ENCODE measurements at regions not wholly inside any gene's neighbourhood (a gene's known extent, or its start where the extent isn't known, plus 50 kb on each side); places are given as distances from the start of the nearest gene placed in this dataset.

DNA sequence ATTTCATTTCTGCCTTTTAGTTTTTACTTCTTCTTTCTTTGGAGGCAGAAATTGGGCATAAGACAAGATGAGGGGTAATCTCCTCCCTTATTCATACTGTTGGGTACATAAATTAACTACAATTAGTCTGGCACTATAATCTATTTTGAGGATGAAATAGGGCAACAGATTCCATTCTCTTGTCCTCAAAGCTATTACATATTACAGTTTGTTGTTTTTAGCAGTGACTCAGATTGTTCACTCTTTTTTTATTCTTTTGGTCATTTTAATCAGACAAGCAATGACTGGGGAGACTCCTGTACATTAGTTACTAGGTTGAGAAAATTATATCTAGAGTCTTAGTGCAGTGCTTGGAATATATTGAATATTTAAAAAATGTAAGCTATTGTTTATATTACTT, 556.0 kb downstream of the OTOL1 start (continued):
- TF ChIP-seq ZNF446 (CRISPR knock-in tag; IDR thresholded peaks at IDR 0.05) = no peak
- no peak for TF ChIP-seq NFKBIZ (CRISPR knock-in tag; IDR thresholded peaks at IDR 0.05)
- TF ChIP-seq RAD51 (IDR thresholded peaks at IDR 0.05; ENCODE audit: borderline replicate concordance) = no peak

DNA sequence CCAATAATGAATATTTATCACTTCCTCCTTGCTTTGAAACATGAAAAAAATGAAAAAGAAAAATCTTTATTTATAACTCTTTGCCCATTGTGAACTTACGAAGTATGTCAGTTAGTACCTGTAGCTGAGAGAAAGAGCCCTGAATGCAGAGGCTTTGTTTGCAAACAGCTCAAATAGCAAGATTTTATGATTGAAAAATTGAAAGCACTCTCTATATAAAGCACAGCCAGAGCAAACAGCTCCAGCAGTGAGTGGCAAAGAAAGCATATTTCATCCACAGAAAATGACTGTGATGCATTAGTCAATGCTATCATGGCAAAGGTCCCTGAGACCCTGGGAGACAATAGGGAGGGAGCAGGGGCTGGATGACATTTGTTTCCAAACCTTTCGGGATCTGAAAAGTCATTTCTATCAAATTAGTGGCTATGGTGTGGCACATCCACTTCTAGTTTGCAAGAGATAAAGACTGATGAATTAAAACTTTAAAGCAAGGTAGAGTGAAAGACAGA, 576.1 kb downstream of the OTOL1 start:
- CTCF ChIA-PET (ENCODE audit: low intra/inter-chr PET ratio, low total read pairs) = no interaction called here
- Histone ChIP-seq H3K27ac (ENCODE audit: extremely low read length, insufficient read depth, low read length) (no peak overlapping the region), H3K4me3 (replicated peaks in 1 of 3; ENCODE audit: insufficient read depth in 1 of 3, low read depth in 2 of 3, low read length in 3 of 3) (no peak overlapping the region), H3K9ac (ENCODE audit: insufficient read depth, low read depth, low read length) (no peak overlapping the region), H3K36me3 (replicated peaks in 1 of 2; ENCODE audit: control insufficient read depth in 1 of 2, insufficient read depth in 2 of 2, low read length in 2 of 2) (no peaks in the 10 kb centered on the region), H4K20me1 (ENCODE audit: insufficient read depth, low read length) (no peaks in the 10 kb centered on the region), H3K79me2 (ENCODE audit: insufficient read depth, low read length) (no peaks in the 10 kb centered on the region), H3K27me3 (ENCODE audit: control insufficient read depth in 1 of 2, insufficient read depth in 2 of 2, low read length in 2 of 2) (no peaks in the 10 kb centered on the region), H3K4me2 (ENCODE audit: low read depth, low read length) (no peak overlapping the region), H2AFZ (ENCODE audit: low read length) (no peak overlapping the region), H3K4me1 (ENCODE audit: insufficient read depth, low read length) (no peaks in the 10 kb centered on the region), H3K9me3 (ENCODE audit: low read length) (no peaks in the 10 kb centered on the region)
- in situ Hi-C loops (cut with HindIII; ENCODE audit: extremely low pct_ligation_motif_present, low pct_unique_long_range_greater_than_20kb) (no loop called here), intact Hi-C loops (cut with micrococcal nuclease; ENCODE audit: unreplicated experiment) (no loop called here)
- DNase-seq (ENCODE audit: low spot score) (no peak), ATAC-seq (no peak), FAIRE-seq (no peak)
- TF ChIP-seq RARA (CRISPR knock-in tag; IDR thresholded peaks at IDR 0.05) (no peak), MXD4 (CRISPR knock-in tag; IDR thresholded peaks at IDR 0.05) (no peak), ZNF672 (CRISPR knock-in tag; IDR thresholded peaks at IDR 0.05) (no peak), ZNF292 (CRISPR knock-in tag; IDR thresholded peaks at IDR 0.05; ENCODE audit: borderline replicate concordance, low read depth) (no peak), TMF1 (CRISPR knock-in tag; IDR thresholded peaks at IDR 0.05; ENCODE audit: low read depth) (no peak), SETDB1 (CRISPR knock-in tag; IDR thresholded peaks at IDR 0.05; ENCODE audit: borderline replicate concordance) (no peak), CBX1 (IDR thresholded peaks at IDR 0.05; ENCODE audit: low read depth) (no peak), MAFK (conservative IDR thresholded peaks at IDR 0.05 in 1 of 2, IDR thresholded peaks at IDR 0.05 in 1 of 2; ENCODE audit: low read length in 2 of 2) (no peak), ZNF616 (CRISPR knock-in tag; IDR thresholded peaks at IDR 0.05; ENCODE audit: low read depth) (no peak), NR2C2 (CRISPR knock-in tag; IDR thresholded peaks at IDR 0.05; ENCODE audit: borderline replicate concordance) (no peak), MIXL1 (CRISPR knock-in tag; IDR thresholded peaks at IDR 0.05) (no peak), ZNF549 (CRISPR knock-in tag; IDR thresholded peaks at IDR 0.05) (no peak), ATF1 (CRISPR knock-in tag; IDR thresholded peaks at IDR 0.05) (no peak)
- TF ChIP-seq, protein P1, sequence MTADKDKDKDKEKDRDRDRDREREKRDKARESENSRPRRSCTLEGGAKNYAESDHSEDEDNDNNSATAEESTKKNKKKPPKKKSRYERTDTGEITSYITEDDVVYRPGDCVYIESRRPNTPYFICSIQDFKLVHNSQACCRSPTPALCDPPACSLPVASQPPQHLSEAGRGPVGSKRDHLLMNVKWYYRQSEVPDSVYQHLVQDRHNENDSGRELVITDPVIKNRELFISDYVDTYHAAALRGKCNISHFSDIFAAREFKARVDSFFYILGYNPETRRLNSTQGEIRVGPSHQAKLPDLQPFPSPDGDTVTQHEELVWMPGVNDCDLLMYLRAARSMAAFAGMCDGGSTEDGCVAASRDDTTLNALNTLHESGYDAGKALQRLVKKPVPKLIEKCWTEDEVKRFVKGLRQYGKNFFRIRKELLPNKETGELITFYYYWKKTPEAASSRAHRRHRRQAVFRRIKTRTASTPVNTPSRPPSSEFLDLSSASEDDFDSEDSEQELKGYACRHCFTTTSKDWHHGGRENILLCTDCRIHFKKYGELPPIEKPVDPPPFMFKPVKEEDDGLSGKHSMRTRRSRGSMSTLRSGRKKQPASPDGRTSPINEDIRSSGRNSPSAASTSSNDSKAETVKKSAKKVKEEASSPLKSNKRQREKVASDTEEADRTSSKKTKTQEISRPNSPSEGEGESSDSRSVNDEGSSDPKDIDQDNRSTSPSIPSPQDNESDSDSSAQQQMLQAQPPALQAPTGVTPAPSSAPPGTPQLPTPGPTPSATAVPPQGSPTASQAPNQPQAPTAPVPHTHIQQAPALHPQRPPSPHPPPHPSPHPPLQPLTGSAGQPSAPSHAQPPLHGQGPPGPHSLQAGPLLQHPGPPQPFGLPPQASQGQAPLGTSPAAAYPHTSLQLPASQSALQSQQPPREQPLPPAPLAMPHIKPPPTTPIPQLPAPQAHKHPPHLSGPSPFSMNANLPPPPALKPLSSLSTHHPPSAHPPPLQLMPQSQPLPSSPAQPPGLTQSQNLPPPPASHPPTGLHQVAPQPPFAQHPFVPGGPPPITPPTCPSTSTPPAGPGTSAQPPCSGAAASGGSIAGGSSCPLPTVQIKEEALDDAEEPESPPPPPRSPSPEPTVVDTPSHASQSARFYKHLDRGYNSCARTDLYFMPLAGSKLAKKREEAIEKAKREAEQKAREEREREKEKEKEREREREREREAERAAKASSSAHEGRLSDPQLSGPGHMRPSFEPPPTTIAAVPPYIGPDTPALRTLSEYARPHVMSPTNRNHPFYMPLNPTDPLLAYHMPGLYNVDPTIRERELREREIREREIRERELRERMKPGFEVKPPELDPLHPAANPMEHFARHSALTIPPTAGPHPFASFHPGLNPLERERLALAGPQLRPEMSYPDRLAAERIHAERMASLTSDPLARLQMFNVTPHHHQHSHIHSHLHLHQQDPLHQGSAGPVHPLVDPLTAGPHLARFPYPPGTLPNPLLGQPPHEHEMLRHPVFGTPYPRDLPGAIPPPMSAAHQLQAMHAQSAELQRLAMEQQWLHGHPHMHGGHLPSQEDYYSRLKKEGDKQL (CRISPR knock-in tag; IDR thresholded peaks at IDR 0.05; ENCODE audit: low read depth) = no peak
- TF ChIP-seq, protein P2, sequence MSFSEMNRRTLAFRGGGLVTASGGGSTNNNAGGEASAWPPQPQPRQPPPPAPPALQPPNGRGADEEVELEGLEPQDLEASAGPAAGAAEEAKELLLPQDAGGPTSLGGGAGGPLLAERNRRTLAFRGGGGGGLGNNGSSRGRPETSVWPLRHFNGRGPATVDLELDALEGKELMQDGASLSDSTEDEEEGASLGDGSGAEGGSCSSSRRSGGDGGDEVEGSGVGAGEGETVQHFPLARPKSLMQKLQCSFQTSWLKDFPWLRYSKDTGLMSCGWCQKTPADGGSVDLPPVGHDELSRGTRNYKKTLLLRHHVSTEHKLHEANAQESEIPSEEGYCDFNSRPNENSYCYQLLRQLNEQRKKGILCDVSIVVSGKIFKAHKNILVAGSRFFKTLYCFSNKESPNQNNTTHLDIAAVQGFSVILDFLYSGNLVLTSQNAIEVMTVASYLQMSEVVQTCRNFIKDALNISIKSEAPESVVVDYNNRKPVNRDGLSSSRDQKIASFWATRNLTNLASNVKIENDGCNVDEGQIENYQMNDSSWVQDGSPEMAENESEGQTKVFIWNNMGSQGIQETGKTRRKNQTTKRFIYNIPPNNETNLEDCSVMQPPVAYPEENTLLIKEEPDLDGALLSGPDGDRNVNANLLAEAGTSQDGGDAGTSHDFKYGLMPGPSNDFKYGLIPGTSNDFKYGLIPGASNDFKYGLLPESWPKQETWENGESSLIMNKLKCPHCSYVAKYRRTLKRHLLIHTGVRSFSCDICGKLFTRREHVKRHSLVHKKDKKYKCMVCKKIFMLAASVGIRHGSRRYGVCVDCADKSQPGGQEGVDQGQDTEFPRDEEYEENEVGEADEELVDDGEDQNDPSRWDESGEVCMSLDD (CRISPR knock-in tag; IDR thresholded peaks at IDR 0.05; ENCODE audit: borderline replicate concordance) = no peak
- WGBS (ENCODE audit: low lambda C conversion rate) = 17% methylated on average over 2 of the region's 2 CpGs
- POLR2A ChIA-PET = no interaction called here
- BruUV-seq (replicated peaks) = no TSS peak

All from HepG2 (cell line).